RCC 7860 (cell line): ENCODE measurements at regions not wholly inside any gene's neighbourhood (a gene's known extent, or its start where the extent isn't known, plus 50 kb on each side); places are given as distances from the start of the nearest gene placed in this dataset.
A peak's percentile ranks its signal among the peaks of the same experiment; 100 is the strongest.

ENCODE experiments used
- DNase-seq: peaks from one replicate; pipeline ENCODE4 v3.0.0-alpha.2; 2015; ENCODE audit warnings: low spot score
- FAIRE-seq: peaks from 2 replicates; lab custom pipeline; 2012; peaks lifted over from hg19 to GRCh38; lab: Jason Lieb, UNC

DNA sequence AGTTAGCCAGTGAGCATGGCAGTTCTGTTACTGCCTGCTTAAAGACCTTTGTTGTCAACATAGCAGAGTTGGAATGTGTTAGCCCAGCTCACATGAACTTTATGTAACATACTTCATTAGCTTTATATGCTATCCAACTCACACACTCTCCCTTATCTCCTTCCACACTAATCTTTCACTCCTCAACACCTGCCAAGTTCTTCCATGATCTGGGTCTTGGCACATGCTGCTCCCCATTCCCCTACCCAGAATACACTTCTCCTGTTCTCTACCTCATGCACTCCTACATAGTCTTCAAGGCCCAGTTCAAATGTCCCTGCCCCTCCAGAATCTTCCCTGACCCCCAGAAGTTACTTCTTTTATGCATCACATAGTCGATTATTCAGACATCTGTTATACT lies 179.3 kb downstream of the KATNAL1 start:
- FAIRE-seq (no peak), DNase-seq (no peak)

- DNase-seq = no peak
- no peak for FAIRE-seq
Observed at GRCh38 chr13:30126903-30127428, 180.4 kb downstream of the KATNAL1 start.

DNA sequence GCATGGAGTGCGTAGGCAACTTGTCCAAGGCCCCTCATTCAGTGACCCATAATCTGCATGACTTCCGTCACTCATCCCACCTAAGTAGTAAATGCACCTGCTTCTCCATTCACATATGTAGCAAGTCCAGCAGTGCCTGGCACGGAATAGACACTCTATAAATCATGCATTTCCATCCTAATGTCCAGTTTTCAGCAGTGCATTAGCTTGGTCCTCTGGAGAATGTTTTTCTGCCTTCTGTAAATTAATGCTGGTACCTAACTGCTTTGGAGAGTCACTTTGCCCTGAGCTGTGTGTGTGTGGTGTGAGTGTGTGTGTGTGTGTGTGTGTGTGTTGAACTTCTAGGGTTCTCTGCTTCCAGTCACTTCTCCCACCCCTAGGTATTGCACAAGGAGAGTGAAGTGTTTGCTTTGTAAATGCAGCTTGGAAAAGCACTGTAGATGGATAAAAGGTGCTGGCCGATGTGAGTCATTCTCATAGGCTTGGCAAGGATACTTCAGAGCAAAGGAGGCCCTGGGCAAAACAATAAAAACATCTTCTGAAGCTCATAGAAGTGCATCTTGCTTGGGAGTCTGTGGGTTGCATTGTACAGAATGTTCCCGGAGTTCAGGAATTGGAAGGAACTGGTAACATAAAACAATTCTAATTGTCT lies 181.8 kb downstream of the KATNAL1 start:
- FAIRE-seq (no peak), DNase-seq (no peak)

DNA sequence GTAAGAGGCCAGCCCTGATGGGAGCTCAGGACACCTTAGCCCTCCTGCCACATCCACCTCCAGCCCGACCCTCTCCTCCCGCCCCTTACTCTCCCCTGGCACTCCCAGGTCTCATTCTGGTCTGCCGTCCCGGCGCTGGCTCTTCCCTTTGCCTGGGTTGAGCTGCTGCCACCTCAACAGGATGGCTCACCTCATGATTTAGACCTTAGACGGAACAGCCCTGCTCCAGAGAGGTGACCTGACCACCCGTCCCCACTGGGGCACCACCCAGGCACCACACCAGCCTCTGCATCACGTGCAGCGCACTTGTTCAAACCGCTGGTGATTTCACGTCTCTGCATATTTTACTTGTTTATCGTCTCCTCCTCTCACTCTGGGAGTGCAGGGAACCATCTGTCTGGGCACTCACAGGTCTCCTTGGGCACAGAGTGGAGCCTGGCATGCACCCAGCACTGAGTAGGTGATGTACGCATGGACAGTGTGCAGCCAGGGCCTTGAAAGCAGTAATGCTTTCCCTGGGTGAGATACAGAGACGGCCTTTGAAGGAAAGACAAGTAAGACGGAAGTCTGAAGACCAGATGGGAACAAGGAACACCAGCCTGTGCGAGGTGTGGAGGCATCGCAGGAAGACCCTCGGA lies 183.1 kb downstream of the KATNAL1 start:
- FAIRE-seq (no peak), DNase-seq (no peak)

GRCh38 chr13:30123575-30123974 lies 183.8 kb downstream of the KATNAL1 start:
- FAIRE-seq (no peak), DNase-seq (no peak)

- FAIRE-seq (no peak), DNase-seq (no peak)
Observed at GRCh38 chr13:30121666-30122065, 185.7 kb downstream of the KATNAL1 start.

GRCh38 chr13:30121244-30121643 lies 186.1 kb downstream of the KATNAL1 start:
- DNase-seq = no peak
- FAIRE-seq = no peak

DNA sequence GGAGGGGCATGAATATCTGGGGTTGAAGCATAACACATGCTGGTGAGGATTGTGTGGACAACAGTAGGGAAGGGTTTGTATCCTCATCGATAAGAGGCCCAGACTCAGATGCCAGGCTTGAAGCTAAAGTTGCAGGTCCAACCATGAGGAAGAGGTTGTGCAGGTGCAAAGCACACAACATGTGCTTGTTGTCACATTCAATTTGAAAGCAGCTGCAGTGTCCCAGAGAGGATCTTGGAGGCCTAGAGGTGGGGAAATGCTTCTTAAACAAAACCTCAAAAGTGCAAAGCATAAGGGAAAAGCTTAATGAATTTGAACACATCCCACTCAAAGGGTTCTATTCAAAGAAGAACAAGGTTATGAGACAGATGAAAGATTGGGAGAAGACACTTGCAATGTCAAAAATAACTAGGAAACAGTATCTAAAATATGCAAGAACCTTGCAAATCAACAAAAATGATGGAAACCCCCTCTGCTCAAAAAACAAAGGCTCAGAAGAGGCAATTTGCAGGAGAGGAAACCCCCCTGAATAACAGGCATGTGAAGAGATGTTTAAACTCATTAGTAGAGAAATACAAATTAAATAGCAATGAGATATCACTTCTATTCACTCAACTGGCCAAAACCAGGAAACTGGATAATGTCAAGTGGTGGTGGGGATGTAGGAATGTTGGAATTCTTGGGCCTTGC lies 187.1 kb downstream of the KATNAL1 start:
- no peak for FAIRE-seq

GRCh38 chr13:30119476-30119875 lies 187.9 kb downstream of the KATNAL1 start:
- FAIRE-seq (no peak), DNase-seq (no peak)

More for the DNA sequence above, 187.1 kb downstream of the KATNAL1 start:
- DNase-seq = no peak

DNA sequence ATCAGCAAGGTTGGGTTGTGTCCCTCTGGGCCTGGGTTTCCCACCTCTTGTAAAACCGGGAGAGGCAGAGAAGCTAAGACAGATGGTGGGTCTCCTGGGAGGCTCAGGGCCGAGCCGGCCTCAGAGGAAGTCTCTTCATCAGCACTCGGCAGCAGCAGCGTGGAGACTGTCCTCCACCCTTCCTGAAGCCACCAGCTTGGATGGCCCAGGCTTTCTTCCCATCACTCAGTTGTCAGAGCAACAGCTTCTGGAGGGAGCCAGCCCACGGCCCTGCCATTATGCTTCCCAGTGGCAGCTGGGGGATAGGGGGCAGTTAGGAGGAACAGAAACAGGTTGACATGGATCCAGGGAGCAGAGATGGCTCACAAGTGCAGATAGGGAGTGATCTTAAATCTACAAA lies 191.0 kb downstream of the KATNAL1 start:
- FAIRE-seq = no peak
- DNase-seq = no peak

DNA sequence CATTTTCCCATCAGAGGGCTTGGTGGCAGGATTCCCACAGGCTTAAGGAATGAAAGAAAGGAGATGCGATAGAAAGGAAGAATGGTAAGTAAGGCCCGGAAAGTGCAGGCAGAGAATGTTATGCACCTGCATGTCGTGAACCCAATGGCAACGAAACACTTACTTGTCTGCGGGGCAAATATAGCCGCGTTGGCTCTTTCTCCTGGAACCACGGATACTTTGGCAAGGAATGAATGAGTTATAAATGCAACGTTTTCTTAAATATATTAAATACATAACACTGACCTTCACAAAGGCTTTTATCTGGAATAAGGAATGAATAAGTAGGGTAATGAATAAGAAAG lies 192.1 kb downstream of the KATNAL1 start:
- FAIRE-seq = no peak

DNA sequence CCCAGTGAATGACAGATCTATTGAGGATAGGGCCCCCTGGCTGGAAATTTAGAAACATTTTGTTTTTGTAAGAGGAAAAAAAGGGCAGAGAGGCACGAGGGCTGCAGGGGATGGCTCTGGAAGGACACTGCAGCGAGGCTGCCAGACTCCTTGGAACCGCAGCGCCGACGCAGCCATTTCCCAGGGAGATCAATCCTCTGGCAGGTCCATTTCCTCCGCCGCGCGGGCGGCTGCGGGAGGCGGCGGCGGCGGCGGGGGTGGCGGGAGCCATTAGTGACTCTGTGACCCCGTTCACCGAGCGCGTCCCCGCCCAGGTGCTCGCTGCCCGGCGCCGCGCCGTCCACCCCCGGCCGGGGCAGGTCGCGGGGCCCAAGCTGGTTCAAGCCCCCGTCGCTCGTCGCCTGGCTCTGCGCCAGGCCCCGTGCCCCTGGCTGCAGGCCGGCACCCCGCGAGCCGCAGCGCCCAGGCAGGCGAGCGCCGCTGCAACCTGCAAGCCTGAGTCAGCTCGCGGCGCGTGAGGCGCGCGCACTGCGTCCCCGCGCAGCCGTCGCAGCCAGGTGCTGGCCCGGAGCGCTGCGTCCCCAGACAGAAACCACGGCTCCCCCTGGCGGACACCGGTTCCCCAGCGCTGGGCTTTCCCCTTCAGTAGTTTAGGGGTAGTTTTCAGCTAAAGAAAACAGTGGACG lies 192.6 kb downstream of the KATNAL1 start:
- DNase-seq (peak; percentile 52), FAIRE-seq (no peak)

More for the DNA sequence above, 192.1 kb downstream of the KATNAL1 start:
- no peak for DNase-seq

DNA sequence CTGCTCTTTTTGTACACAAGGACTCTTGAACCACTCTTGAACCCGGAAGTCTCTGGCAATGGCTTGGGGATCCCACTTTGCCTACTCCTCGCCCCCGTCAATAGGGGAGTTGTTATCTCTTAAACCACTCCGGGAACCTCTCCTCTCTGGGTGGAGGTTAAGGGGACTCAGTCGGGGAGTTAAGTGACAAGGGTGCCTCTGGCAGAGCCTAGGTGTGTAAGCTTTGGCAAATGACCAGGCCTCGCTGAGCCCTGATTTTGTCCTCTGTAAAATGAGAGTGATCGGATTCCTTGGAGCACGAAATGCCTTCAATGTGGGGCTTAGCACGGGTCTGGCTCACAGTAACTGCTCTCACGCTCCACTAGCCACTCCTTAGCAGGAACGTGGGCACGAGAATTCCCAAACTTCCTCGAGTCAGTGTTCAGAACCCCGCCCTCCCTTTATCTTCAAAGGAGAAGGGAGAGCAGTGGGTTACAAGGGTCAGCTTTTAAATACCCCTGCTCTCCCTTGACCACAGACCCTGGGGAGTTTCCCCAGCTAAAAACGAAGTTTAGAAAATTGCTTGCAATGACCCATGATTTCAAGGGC lies 193.3 kb downstream of the KATNAL1 start:
- no peak for DNase-seq
- FAIRE-seq = no peak

DNA sequence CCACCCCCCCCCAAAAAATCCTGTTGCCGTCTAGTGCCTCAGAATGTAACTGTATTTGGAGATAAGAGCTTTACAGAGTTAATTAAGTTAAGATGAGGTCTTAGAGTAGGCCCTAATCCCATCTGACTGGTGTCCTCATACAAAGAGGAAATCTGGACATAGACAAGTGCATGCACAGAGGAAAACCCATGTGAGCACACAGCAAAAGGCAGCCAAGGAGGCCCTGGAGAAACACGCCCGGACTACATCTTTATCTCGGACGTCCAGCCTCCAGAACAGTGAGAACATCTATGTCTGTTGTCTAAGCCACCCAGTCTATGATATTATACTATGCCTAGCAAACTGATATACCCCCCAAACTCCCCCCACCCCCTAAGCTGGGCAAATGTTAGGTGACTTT lies 193.8 kb downstream of the KATNAL1 start:
- DNase-seq (no peak), FAIRE-seq (no peak)

- DNase-seq (peak; percentile 53), FAIRE-seq (peak; percentile 68)
Observed at GRCh38 chr13:30112602-30113435, 194.5 kb downstream of the KATNAL1 start.

DNA sequence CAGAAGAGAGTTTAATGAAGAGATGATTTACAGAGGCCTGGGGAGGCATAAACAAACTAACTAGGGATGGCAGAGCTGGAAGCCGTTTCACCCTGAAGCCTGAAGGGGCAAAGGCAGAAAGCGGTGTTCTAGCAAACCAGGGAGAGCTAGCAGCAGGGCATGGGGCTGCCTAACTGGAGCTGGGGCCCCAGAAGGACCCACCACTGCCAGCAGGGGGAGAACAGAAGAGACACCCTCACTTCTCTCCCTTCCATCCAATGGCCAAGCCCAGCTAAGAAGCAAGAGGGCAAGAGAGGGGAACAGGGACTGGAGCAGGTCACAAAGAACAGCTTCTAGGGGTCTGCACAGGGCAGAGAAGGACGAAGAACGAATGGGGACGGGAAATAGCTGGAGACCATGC lies 195.5 kb downstream of the KATNAL1 start:
- DNase-seq (no peak), FAIRE-seq (no peak)

- DNase-seq (no peak), FAIRE-seq (no peak)
Observed at GRCh38 chr13:30110301-30111070, 196.9 kb downstream of the KATNAL1 start.

DNA sequence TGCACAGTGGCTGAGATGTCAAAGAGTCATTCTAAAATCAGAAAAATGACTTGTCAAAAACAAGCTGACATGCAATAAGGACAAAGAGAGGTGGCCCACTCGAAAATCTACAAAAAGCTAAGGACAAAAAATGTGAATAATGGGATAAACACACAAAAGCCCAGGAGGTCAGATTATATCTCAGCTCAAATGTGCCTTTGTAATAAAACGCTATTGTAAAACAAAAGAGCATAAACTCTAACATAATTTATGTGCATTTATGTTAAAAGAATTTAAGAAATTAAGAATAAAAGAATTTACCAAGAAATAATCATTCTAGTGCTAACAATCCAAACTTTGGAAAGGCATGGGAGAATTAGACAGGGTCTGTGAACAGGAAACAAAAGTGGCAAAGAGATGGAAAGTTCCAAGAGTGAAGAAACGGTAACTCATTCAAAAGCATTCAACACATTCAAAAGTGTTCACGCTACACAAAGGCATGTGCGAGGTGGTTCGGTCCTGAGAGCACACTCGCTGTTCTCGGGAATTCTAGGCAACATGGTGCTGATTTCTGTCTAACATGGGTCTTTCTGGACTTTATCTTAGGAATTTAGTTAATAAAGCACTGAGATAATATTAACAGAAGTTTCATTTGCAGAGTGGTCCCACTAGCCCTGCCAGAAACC lies 197.7 kb downstream of the KATNAL1 start:
- no peak for DNase-seq
- no peak for FAIRE-seq

- DNase-seq (no peak), FAIRE-seq (no peak)
Observed at GRCh38 chr13:30108913-30109237, 198.5 kb downstream of the KATNAL1 start.
